GM12865 (cell line): ENCODE measurements at regions not wholly inside any gene's neighbourhood (a gene's known extent, or its start where the extent isn't known, plus 50 kb on each side); places are given as distances from the start of the nearest gene placed in this dataset.

Experiments
- DNase-seq: peaks from one replicate; pipeline ENCODE4 v3.0.0; 2010; ENCODE audit warnings: low read depth
- H3K4me3 ChIP-seq: 2 replicates; pipeline ENCODE4 v1.5.1; 2011; ENCODE audit warnings: mild to moderate bottlenecking, low read depth, low read length, control low read depth
- TF ChIP-seq, protein P1 (sequence below): IDR thresholded peaks from 2 replicates; pipeline ENCODE4 v1.5.1; 2011; ENCODE audit warnings: low read length, control low read depth, low read depth, inconsistent platforms; ENCODE audit not compliant: insufficient read depth; ENCODE audit errors: missing control alignments

DNA sequence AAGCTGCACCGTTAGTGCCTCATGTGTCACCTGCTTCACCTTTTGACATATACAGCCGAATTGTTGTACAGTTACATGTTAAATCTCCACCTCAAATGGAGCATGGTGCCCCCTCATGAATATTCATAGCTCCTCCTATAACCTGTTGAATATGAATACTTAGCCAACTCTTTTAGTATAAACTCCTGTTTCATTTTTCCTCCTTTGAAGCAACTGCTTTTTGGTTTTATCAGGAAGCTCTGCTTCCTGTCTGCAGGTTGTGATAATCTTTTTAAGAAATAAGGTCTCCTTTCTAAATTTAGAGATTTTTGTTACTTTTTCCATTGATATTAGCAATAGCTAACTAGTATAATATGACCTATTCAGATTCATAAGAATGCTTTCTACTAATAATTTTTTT lies 1429.2 kb upstream of the AGA start:
- no peak overlapping the region for H3K4me3 ChIP-seq
- no peak for DNase-seq
- TF ChIP-seq, protein P1, sequence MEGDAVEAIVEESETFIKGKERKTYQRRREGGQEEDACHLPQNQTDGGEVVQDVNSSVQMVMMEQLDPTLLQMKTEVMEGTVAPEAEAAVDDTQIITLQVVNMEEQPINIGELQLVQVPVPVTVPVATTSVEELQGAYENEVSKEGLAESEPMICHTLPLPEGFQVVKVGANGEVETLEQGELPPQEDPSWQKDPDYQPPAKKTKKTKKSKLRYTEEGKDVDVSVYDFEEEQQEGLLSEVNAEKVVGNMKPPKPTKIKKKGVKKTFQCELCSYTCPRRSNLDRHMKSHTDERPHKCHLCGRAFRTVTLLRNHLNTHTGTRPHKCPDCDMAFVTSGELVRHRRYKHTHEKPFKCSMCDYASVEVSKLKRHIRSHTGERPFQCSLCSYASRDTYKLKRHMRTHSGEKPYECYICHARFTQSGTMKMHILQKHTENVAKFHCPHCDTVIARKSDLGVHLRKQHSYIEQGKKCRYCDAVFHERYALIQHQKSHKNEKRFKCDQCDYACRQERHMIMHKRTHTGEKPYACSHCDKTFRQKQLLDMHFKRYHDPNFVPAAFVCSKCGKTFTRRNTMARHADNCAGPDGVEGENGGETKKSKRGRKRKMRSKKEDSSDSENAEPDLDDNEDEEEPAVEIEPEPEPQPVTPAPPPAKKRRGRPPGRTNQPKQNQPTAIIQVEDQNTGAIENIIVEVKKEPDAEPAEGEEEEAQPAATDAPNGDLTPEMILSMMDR: no peak

DNA sequence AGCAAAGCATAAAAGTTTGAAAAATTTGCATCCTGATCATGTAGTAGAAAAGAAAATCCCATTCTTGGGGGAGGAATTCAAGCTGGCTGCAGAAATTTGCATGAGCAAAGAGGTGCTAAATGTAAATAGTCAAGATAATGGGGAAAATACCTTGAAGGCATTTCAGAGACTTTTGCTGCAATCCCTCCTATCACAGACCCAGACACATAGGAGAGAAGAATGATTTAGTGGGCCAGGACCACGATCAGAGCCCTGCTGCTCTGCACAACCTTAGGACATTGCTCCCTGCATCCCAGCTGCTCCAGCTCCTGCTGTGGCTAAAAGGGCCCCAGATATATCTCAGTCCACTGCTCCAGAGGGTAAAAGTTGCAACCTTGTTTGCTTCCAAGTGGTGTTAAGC lies 1439.7 kb upstream of the AGA start:
- TF ChIP-seq, protein P1: no peak
- H3K4me3 ChIP-seq: no peak overlapping the region
- DNase-seq: no peak

DNA sequence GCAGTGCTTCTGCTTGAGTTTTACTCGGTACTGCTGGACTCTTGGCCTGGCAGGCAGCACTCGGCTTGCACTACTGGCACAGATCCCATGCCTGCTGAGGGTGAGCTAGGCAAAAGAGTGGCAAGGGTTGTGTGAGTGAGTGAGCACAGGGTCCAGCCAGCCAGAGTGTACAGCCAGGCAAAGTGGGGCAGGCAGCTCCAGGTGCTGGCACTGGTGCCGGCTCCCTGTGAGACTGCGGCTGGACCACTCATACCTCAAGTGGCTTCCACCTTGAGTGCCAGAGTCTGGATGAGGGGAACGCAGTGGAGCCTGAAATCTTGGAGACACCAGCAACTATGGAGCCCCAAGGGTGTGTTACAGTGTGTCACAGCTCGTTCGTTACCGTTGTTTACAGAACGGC lies 1451.9 kb upstream of the AGA start:
- TF ChIP-seq, protein P1: no peak
- no peak for DNase-seq

DNA sequence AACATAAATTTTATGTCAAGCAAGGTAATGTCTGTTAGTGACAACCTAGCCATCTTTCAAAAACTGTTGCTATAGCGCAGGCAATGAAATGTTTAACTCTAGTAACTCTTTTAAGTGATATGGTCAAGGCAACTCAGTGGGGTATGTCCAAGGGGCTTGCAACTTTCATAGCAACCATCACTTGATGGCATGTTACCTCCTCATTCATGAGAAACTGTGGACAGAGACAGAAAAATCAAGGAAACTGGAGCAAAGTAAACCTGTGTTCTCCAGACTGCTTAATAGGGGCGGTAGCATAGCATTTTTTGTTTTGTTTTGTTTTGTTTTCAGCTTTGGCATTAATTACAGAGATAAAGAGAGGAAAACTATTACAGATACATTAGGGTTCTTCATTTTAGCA lies 1456.8 kb upstream of the AGA start:
- no peak overlapping the region for H3K4me3 ChIP-seq
- DNase-seq: no peak
- TF ChIP-seq, protein P1: no peak

More for the DNA sequence above, 1451.9 kb upstream of the AGA start:
- H3K4me3 ChIP-seq: no peak overlapping the region

DNA sequence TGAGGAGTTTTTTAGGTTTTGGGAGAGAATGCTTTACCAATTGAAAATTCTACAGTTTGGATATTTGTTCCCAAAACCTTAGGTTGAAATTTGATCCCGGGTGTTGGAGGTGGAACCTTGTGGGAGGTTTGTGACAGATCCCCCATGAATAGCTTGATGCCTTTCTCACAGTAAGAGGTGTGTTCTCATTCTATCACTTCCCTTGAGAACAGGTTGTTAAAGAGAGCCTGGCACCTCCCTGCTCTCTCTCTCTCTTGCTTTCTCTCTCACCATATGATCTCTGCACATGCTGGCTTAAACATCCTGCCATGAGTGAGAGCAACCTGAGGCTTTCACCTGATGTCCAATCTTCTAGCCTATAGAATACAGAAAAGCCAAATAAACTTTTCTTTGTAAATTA lies 1475.5 kb upstream of the AGA start:
- TF ChIP-seq, protein P1: no peak
- H3K4me3 ChIP-seq: no peak overlapping the region
- no peak for DNase-seq

DNA sequence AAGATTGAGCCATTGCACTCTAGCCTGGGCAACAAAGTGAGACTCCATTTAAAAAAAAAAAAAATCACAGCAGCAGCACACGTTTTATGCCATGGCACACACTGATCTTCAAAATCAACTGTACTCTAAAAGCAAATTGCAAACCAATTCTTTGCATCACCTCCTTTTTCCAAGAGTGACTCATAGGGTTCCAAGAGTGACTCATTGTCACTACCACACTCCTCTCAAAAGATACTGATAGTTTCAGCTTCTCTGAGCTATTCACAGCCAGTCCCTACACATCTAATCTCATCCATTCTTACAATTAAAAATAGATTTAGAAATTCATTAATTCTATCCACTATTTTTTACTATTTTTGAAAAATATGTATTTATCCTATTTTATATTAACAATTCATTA lies 1494.9 kb upstream of the AGA start:
- DNase-seq: no peak
- H3K4me3 ChIP-seq: no peak overlapping the region
- TF ChIP-seq, protein P1: no peak

DNA sequence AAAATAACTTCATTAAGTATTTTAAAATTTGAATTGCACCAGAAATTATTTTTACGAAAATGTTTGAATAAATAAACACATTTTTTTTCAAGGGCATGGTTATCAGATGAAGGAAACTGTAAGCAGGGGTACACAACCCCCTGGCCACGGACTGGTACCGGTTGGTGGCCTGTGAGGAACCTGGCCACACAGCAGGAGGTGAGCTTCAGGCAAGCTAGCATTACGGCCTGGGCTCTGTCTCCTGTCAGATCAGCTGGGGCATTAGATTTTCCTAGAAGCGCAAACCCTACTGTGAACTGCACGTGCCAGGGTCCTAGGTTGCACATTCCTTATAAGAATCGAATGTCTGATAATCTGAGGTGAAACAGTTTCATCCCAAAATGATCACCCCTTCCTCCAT lies 1499.7 kb upstream of the AGA start:
- no peak overlapping the region for H3K4me3 ChIP-seq
- TF ChIP-seq, protein P1: no peak
- DNase-seq: no peak
